OCI-LY1 (cell line): ENCODE measurements at regions not wholly inside any gene's neighbourhood (a gene's known extent, or its start where the extent isn't known, plus 50 kb on each side); places are given as distances from the start of the nearest gene placed in this dataset.

Experiments used
- H2AFZ ChIP-seq: fragments of 200-600 bp; sonication (generic), shearing (Covaris generic); 2 replicates; pipeline ENCODE4 v1.6.0; 2014; ENCODE audit warnings: antibody characterized with exemption, mild to moderate bottlenecking, low read length
- H3F3A ChIP-seq: fragments of 200-600 bp; sonication (generic), shearing (Covaris generic); 2 replicates; pipeline ENCODE4 v1.6.0; 2014; ENCODE audit warnings: mild to moderate bottlenecking, antibody characterized with exemption, low read length, moderate library complexity; ENCODE audit not compliant: insufficient read depth
- H3K27ac ChIP-seq: fragments of 200-600 bp; sonication (generic); 2 replicates; pipeline ENCODE4 v1.5.1; 2014; ENCODE audit warnings: low read length, mixed run types, mild to moderate bottlenecking, low read depth; ENCODE audit not compliant: poor library complexity, severe bottlenecking
- H3K27me3 ChIP-seq: fragments of 200-600 bp; sonication (generic); 2 replicates; pipeline ENCODE4 v1.6.0; 2014; ENCODE audit warnings: antibody characterized with exemption, mild to moderate bottlenecking, low read length, moderate library complexity; ENCODE audit not compliant: insufficient read depth
- H3K36me3 ChIP-seq: fragments of 200-600 bp; sonication (generic); 2 replicates; pipeline ENCODE4 v1.6.1; 2014; ENCODE audit warnings: mild to moderate bottlenecking, antibody characterized with exemption, low read length, moderate library complexity, mixed read lengths; ENCODE audit not compliant: insufficient read depth
- H3K4me1 ChIP-seq: fragments of 200-600 bp; sonication (generic); 2 replicates; pipeline ENCODE4 v1.5.1; 2014; ENCODE audit warnings: mild to moderate bottlenecking, low read length, moderate library complexity; ENCODE audit not compliant: insufficient read depth, severe bottlenecking
- H3K4me2 ChIP-seq: fragments of 200-600 bp; sonication (generic), shearing (Covaris generic); 2 replicates; pipeline ENCODE4 v1.6.1; 2014; ENCODE audit warnings: low read length
- H3K4me3 ChIP-seq: fragments of 200-600 bp; sonication (generic); 2 replicates; pipeline ENCODE4 v1.5.1; 2014; ENCODE audit warnings: low read length, low read depth, mild to moderate bottlenecking, mixed read lengths; ENCODE audit not compliant: poor library complexity, severe bottlenecking
- H3K79me2 ChIP-seq: fragments of 200-600 bp; shearing (Covaris generic); 2 replicates; pipeline ENCODE4 v1.6.1; 2016; ENCODE audit warnings: mixed run types, low read length, mixed read lengths; ENCODE audit not compliant: insufficient read depth
- H3K9ac ChIP-seq: fragments of 200-600 bp; sonication (generic), shearing (Covaris generic); 2 replicates; pipeline ENCODE4 v1.6.1; 2014; ENCODE audit warnings: mild to moderate bottlenecking, low read length, mixed read lengths
- H3K9me2 ChIP-seq: fragments of 200-600 bp; sonication (generic), shearing (Covaris generic); 2 replicates; pipeline ENCODE4 v1.6.1; 2014; ENCODE audit warnings: low read depth, mild to moderate bottlenecking, low read length, mixed read lengths
- H3K9me3 ChIP-seq: fragments of 200-600 bp; shearing (Covaris generic); 2 replicates; pipeline ENCODE4 v1.6.1; 2014; ENCODE audit warnings: low read length, mixed read lengths
- H4K20me1 ChIP-seq: fragments of 200-600 bp; sonication (generic), shearing (Covaris generic); 2 replicates; pipeline ENCODE4 v1.6.0; 2016; ENCODE audit warnings: mild to moderate bottlenecking, low read length; ENCODE audit not compliant: insufficient read depth
- CTCF ChIP-seq: fragments of 200-600 bp; sonication (generic), shearing (Covaris generic); IDR thresholded peaks from 2 replicates; pipeline ENCODE4 v1.5.1; 2017; ENCODE audit warnings: mild to moderate bottlenecking, antibody characterized with exemption, low read length, moderate library complexity, mixed read lengths
- EZH2 ChIP-seq: fragments of 200-600 bp; sonication (generic), shearing (Covaris generic); IDR thresholded peaks from 2 replicates; pipeline ENCODE4 v1.8.0; 2017; ENCODE audit warnings: borderline replicate concordance, mixed run types, mild to moderate bottlenecking, antibody characterized with exemption, low read length, moderate library complexity, mixed read lengths

DNA sequence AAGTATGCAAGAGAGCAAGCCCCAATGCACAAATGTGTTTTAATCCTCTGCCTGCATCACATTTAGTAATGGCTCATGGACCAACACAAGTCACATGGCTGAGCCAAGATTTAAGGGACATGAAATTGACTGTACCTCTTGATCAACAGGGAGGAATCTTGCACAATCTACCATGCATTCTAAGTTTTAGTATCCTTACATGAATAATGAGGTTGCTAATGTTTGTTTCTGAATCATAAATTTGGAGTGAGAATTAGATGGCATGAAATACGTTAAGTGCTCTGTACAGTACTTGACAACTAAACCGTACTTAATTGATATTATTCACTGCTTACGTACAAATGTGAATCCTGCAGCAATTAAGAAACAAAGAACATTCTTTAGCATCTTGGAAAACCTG is 553.8 kb upstream of the JAG1 start:
- H4K20me1 ChIP-seq = no peaks in the 10 kb centered on the region
- no peak overlapping the region for H3K9ac ChIP-seq
- H3K79me2 ChIP-seq = no peaks in the 10 kb centered on the region
- H3F3A ChIP-seq = no peaks in the 10 kb centered on the region
- no peak overlapping the region for H3K27ac ChIP-seq
- no peak overlapping the region for H3K4me3 ChIP-seq
- no peaks in the 10 kb centered on the region for H3K9me2 ChIP-seq
- H3K36me3 ChIP-seq = no peaks in the 10 kb centered on the region
- no peak overlapping the region for H3K4me2 ChIP-seq
- no peak overlapping the region for H2AFZ ChIP-seq
- no peak for TF ChIP-seq EZH2
- no peak for TF ChIP-seq CTCF
- no peaks in the 10 kb centered on the region for H3K27me3 ChIP-seq
- H3K4me1 ChIP-seq = no peaks in the 10 kb centered on the region
- H3K9me3 ChIP-seq = no peaks in the 10 kb centered on the region

GRCh38 chr20:11229772-11230171 is 556.0 kb upstream of the JAG1 start:
- H3F3A ChIP-seq = no peaks in the 10 kb centered on the region
- no peaks in the 10 kb centered on the region for H3K27me3 ChIP-seq
- no peaks in the 10 kb centered on the region for H3K36me3 ChIP-seq
- TF ChIP-seq CTCF (no peak), EZH2 (no peak)
- no peaks in the 10 kb centered on the region for H3K9me2 ChIP-seq
- H3K27ac ChIP-seq = no peak overlapping the region
- no peaks in the 10 kb centered on the region for H3K79me2 ChIP-seq
- no peak overlapping the region for H3K4me2 ChIP-seq
- H4K20me1 ChIP-seq = no peaks in the 10 kb centered on the region
- no peaks in the 10 kb centered on the region for H3K4me1 ChIP-seq
- no peak overlapping the region for H3K9ac ChIP-seq
- no peaks in the 10 kb centered on the region for H3K9me3 ChIP-seq
- no peak overlapping the region for H3K4me3 ChIP-seq
- H2AFZ ChIP-seq = no peak overlapping the region

DNA sequence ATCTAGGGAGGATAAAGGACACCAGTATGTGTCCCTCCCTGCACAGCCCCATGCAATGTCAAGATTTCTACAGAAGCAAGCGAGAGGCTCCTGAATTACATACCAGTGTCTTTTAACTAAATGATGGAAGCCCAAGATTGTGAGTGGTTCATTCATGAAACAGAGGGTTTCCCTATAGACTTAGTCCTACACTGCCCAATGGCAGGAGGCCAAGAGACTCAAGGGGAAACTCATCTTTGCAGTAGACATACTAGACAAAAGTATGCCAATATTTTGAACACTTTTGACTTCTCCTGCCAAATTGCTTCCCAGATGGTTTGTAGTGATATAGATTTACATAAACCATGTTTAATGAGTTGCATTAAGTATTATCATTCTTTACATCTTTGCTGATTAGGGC is 557.2 kb upstream of the JAG1 start:
- no peaks in the 10 kb centered on the region for H3K9me2 ChIP-seq
- no peaks in the 10 kb centered on the region for H3K79me2 ChIP-seq
- H3K4me3 ChIP-seq = no peak overlapping the region
- no peak overlapping the region for H3K9ac ChIP-seq
- H3K27ac ChIP-seq = no peak overlapping the region
- H2AFZ ChIP-seq = no peak overlapping the region
- no peaks in the 10 kb centered on the region for H3K9me3 ChIP-seq
- H3F3A ChIP-seq = no peaks in the 10 kb centered on the region
- TF ChIP-seq CTCF (no peak), EZH2 (no peak)
- no peaks in the 10 kb centered on the region for H4K20me1 ChIP-seq
- H3K27me3 ChIP-seq = no peaks in the 10 kb centered on the region
- H3K4me1 ChIP-seq = no peaks in the 10 kb centered on the region
- no peaks in the 10 kb centered on the region for H3K36me3 ChIP-seq
- no peak overlapping the region for H3K4me2 ChIP-seq
